GM18909 (cell line): ENCODE measurements at regions not wholly inside any gene's neighbourhood (a gene's known extent, or its start where the extent isn't known, plus 50 kb on each side); places are given as distances from the start of the nearest gene placed in this dataset.

Experiments used
- ATAC-seq: cut with Tn5 transposase; IDR thresholded peaks from one replicate; pipeline ENCODE4 v1.9.1; 2021; ENCODE audit warnings: mild to moderate bottlenecking; ENCODE audit not compliant: unreplicated experiment, poor library complexity

- ATAC-seq, result no peak
These were observed 568.8 kb upstream of the ZFHX3 start for GRCh38 chr16:73616770-73617169.

GRCh38 chr16:73616166-73616753, 568.3 kb upstream of the ZFHX3 start:
- ATAC-seq, result no peak

GRCh38 chr16:73615071-73615940, 567.4 kb upstream of the ZFHX3 start:
- ATAC-seq, result no peak

GRCh38 chr16:73614131-73614530, 566.2 kb upstream of the ZFHX3 start:
- no peak for ATAC-seq

- no peak for ATAC-seq
These were observed 562.8 kb upstream of the ZFHX3 start for GRCh38 chr16:73610605-73611156.

- no peak for ATAC-seq
These were observed 562.2 kb upstream of the ZFHX3 start for GRCh38 chr16:73610160-73610559.

GRCh38 chr16:73608911-73609310, 561.0 kb upstream of the ZFHX3 start:
- ATAC-seq, result no peak

- ATAC-seq, result no peak
These were observed 557.4 kb upstream of the ZFHX3 start for GRCh38 chr16:73605309-73605708.

GRCh38 chr16:73601911-73602310, 554.0 kb upstream of the ZFHX3 start:
- no peak for ATAC-seq

- no peak for ATAC-seq
These were observed 551.9 kb upstream of the ZFHX3 start for GRCh38 chr16:73599870-73600269.

GRCh38 chr16:73599351-73599750, 551.4 kb upstream of the ZFHX3 start:
- ATAC-seq, result no peak

- no peak for ATAC-seq
These were observed 536.2 kb upstream of the ZFHX3 start for GRCh38 chr16:73584157-73584556.

- ATAC-seq, result no peak
These were observed 524.4 kb upstream of the ZFHX3 start for GRCh38 chr16:73572135-73572828.

GRCh38 chr16:73569266-73569980, 521.5 kb upstream of the ZFHX3 start:
- no peak for ATAC-seq

- no peak for ATAC-seq
These were observed 520.8 kb upstream of the ZFHX3 start for GRCh38 chr16:73568769-73569168.

GRCh38 chr16:73565925-73566324, 518.0 kb upstream of the ZFHX3 start:
- no peak for ATAC-seq

- no peak for ATAC-seq
These were observed 517.3 kb upstream of the ZFHX3 start for GRCh38 chr16:73565263-73565662.

GRCh38 chr16:73563709-73564108, 515.8 kb upstream of the ZFHX3 start:
- ATAC-seq, result no peak

GRCh38 chr16:73560497-73560896, 512.6 kb upstream of the ZFHX3 start:
- no peak for ATAC-seq

GRCh38 chr16:73558219-73558618, 510.3 kb upstream of the ZFHX3 start:
- ATAC-seq, result no peak
